Epithelial cell of esophagus (primary cell): ENCODE measurements at regions not wholly inside any gene's neighbourhood (a gene's known extent, or its start where the extent isn't known, plus 50 kb on each side); places are given as distances from the start of the nearest gene placed in this dataset.

Experiments
- DNase-seq: peaks from one replicate; pipeline ENCODE4 v3.0.0; 2010; ENCODE audit warnings: low read depth
- H3K4me3 ChIP-seq: 2 replicates; pipeline ENCODE4 v1.5.1; 2011; ENCODE audit warnings: mild to moderate bottlenecking, low read length, control low read depth
- CTCF ChIP-seq: IDR thresholded peaks from 2 replicates; pipeline ENCODE4 v1.5.1; 2011; ENCODE audit warnings: low read depth, mild to moderate bottlenecking, low read length, control low read depth, inconsistent platforms; ENCODE audit not compliant: insufficient read depth; ENCODE audit errors: missing control alignments

DNA sequence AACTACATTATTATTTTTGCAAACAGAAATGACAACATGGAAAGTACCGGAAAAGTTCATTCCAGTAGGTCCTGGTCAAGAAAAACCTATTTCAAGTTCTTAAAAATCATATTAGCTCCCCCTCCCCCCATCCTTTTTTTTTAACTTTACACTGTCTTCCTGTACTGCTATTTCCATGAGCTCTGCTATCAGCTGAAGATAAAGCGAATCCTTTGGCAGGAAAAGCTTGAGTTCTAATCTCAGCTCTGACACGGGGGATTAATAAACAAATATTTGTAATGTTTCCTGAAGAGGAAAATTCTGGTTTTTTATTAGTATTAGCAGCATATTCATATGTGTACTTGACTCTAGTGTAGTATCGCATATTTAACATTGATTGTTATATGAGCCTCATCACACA, 190.7 kb upstream of the ESRRG start:
- TF ChIP-seq CTCF = no peak
- DNase-seq = no peak
- no peak overlapping the region for H3K4me3 ChIP-seq

- no peak overlapping the region for H3K4me3 ChIP-seq
- no peak for DNase-seq
- TF ChIP-seq CTCF = no peak
Observed at GRCh38 chr1:216910081-216910840, 187.0 kb upstream of the ESRRG start.

- no peak for TF ChIP-seq CTCF
- no peak overlapping the region for H3K4me3 ChIP-seq
- no peak for DNase-seq
Observed at GRCh38 chr1:216908126-216908525, 184.9 kb upstream of the ESRRG start.

GRCh38 chr1:216907100-216907499, 183.9 kb upstream of the ESRRG start:
- H3K4me3 ChIP-seq = no peak overlapping the region
- no peak for DNase-seq
- no peak for TF ChIP-seq CTCF

- TF ChIP-seq CTCF = no peak
- DNase-seq = no peak
- H3K4me3 ChIP-seq = no peak overlapping the region
Observed at GRCh38 chr1:216905781-216906180, 182.6 kb upstream of the ESRRG start.

DNA sequence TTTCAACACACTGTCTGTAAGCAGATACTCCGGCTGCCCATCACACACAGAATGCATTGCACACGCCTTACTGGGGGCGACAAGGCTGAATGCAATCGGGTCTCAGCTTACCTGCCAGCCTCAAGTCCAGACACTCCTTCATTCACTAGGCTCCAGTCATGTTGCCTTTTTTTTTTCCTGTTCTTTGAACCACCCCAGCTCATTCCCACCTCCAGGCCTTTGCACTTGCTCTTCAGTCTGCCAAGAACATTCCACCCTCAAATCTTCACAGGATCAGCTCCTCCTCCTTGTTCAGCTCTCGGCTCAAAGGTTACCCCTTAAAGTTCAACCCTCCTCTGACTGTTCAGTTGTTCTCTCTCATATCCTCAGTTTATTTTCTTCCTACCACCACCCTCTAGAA, 181.9 kb upstream of the ESRRG start:
- no peak for DNase-seq
- no peak overlapping the region for H3K4me3 ChIP-seq
- no peak for TF ChIP-seq CTCF

GRCh38 chr1:216904471-216904870, 181.2 kb upstream of the ESRRG start:
- TF ChIP-seq CTCF = no peak
- DNase-seq = no peak
- H3K4me3 ChIP-seq = no peak overlapping the region
